Right renal cortex interstitium (tissue), 3 donors: ENCODE measurements at regions not wholly inside any gene's neighbourhood (a gene's known extent, or its start where the extent isn't known, plus 50 kb on each side); places are given as distances from the start of the nearest gene placed in this dataset.
A peak's percentile ranks its signal among the peaks of the same experiment; 100 is the strongest.
"Not testable (repeated sequence)": the region's sequence is repeated elsewhere in the genome, so short reads cannot be mapped to it uniquely, and the experiment has no call there.

ENCODE experiments used
- DNase-seq, 3 donors: peaks; one replicate each; pipeline ENCODE4 v3.0.0-alpha.2; 2013; ENCODE audit warnings: low read depth in 3 of 3, low spot score in 2 of 3

- no peak for DNase-seq
Observed at GRCh38 chr6:152811785-152812184, 61.2 kb downstream of the VIP start.

DNA sequence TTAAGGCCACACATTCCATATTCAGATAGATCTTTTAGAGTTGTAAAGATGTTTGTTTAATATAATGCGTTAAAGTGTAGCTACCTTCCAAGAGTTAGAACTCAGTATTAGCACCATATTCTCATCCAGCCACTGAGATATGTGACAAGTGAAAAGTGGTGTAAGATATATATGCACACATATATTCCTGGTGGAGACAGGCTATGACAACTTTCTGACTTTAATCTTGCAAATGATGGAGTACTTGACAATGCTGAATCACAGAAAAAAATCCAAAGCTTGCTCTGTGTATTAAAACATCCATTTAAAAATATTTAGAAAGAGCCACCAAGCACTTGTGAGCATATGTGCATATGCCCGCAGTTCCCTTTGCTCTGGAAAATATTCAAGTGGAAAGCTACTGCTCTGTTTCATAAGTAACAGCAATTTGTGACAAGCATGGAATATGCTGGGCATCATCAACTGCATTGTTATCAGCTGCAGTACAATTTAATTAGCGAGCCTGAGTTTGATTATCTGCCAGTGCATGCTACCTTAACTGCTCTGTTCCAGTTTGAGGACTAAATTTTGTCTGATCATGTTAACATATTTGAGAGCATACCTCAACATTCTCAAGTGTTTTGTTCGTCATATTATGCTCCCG, 64.8 kb downstream of the VIP start:
- DNase-seq, result no peak

- no peak for DNase-seq
Observed at GRCh38 chr6:152816055-152816454, 65.5 kb downstream of the VIP start.

- no peak for DNase-seq
Observed at GRCh38 chr6:152821525-152821924, 70.9 kb downstream of the VIP start.

DNA sequence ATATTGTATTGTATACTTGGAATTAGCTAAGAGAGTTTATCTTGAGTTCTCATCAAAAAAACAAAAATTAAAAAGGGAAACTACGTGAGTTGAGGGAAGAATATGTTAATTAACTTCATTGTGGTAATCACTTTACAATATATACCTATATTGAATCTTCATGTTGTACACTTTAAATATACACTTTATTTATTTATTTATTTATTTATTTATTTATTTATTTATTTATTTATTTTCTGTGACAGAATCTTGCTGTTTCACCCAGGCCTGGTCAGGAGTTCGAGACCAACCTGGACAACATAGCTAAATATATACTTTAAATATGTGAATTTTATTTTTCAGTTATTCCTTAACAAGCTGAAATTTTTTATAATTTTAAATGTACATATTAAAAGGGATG, 74.1 kb downstream of the VIP start:
- no peak for DNase-seq

DNA sequence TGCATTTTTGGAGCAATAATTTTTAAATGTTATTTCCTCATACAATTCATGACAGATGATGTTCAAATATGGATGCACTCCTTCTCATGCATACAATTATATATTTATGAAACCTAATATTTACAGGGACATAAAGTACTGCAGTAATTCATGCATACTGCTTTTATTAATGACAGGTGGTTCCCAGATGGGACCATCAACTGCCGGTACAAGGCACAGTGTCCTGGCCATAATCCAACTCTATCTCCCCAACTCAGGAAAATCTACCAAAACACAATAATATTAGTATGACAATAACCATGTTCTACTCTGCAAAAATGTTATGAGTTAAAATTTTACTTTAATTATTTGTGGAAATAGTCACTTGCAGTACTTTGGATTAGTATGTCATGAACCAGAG, 77.8 kb downstream of the VIP start:
- no peak for DNase-seq

- not testable (repeated sequence) for DNase-seq
Observed at GRCh38 chr6:152834366-152834765, 83.8 kb downstream of the VIP start.

DNA sequence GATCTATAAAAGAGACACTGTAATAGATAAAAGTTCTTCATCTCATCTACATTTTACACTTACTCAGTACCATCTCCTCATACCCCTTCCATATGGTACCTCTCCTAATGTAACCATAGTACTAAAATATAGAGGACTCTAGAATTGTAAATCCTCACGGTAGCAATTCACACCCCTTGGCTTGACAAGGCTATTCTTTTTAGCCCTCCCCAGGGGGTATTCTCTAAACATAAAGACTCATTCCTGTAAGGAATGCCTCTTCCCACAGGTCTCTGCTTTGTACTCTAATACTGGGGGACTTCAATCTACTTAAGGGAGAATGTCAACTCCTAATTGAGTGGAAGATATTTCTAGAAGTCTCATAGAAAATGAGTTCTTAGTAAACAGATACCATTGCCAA, 85.9 kb downstream of the VIP start:
- DNase-seq, result no peak

- DNase-seq, result no peak
Observed at GRCh38 chr6:152845421-152845820, 94.8 kb downstream of the VIP start.

- DNase-seq, result no peak
Observed at GRCh38 chr6:152846825-152847224, 96.2 kb downstream of the VIP start.

DNA sequence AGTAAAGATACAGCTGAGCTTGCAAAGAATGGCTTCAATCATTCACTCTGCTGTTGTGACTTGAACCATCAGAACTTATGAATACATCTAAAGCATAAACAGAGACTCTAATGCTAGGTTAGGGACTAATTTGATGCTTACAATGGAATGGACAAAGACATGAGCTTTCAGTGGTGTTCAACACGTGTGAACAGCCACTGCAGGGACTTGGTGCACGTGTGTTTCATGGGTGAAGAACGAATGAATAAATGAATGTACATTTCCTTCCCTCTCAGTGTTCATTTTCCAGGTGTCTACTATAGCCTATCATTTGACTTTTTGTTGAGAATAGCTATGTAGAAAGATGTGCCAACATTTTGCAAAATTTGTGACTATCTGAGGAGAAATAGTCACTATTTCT, 98.3 kb downstream of the VIP start:
- no peak for DNase-seq

DNA sequence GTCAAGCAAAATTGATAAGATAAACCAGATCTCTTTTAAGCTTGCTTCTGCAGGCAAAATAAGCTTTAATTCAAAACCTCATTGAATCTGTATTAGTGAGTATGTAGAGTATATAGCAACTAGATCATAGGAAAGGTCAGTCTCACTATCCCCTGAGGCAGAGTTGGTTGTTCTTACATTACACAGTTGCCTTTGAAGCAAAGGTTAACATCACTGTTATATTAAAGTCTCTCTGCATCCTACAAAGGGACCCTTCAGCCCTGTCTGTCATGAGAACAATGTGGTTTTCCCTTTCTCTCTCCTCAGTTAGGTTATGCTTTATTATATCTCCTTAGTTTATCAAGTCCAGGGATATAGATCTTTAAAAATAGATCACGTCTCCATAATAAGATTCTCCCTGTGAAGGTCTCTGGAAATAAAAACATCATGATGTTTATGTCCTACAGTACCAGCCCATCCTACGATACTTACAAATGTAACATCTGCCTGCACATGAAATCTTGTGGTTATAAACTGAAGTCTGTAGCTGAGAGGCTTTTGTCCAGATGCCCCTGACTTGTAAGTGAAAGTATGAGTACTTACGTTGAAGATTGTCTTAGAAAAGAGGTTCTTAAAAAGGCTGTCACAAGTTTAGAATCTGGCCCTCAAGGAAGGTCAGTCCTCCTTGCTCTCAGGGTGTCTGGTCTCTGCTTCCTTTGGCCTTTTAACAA, 103.6 kb downstream of the VIP start:
- no peak for DNase-seq

GRCh38 chr6:152858141-152858540, 107.5 kb downstream of the VIP start:
- no peak for DNase-seq

DNA sequence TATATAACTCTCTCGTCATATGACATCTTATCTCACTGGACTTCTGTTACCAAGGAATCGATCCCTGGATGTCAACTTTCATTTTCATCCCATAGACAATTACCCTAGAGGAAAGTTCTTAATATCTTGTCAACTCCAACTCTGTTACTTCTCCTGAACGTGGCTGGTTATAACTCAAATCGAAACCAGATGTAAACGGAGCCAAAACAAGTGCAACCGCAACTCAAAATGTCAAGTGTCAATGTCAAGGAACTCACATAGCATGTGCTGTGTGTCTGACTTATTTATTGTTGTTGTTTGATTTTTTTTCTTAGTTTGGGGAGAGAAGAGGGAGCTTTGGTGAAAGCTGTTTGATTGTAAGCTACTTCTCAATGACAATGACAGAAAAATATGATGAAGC, 108.6 kb downstream of the VIP start:
- DNase-seq, result no peak

DNA sequence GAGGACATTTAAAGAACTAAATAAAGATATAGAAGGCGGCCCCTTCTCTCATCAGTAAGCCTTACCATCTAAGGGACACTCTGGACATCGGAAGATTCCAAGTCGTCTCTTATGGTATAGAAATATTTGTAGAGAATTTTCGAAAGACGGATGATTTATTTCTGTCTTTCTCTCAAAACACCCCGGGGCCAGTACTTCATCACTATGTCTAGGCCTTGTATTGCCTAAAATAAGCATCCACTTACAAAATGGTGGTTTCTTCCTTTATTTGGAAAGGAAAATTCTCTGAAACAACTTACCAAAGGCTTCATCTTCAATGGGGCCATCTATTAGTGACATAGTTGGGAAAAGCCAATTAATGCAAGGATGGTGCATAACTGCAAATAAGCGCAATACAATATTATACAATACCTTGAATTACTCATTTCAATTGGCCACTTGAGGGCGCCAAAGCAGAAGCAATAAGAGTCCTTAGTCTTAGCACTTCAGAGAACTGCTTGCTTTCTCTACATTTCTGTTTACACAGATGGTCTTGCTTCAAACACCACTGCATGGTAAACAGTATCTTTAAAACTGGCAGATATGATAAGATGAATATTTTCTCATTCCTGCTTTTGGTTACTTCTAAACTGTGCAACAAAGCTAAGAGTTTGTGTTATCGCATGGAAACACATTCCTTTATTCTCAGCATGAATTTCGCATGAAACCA, 113.2 kb downstream of the VIP start:
- DNase-seq, result peak; percentile 29 to 43 (median 36)

DNA sequence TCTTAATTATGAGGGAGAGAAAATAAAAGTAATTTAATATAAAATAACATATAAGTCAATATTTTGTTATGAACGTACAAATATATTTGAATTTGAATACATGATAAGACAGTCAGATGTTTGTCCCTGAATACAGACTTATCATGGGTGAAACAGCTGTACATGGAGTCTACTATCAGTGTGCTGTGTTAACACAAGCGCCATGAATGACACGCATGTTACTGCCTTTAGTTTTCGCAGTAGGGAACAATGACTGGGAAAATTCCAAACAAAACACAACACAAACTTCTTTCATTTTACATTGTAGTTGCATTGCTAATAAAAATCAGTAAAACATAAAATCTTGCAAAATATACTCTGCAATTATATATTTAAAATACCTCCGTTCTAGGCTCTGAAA, 108.6 kb downstream of the FBXO5 start:
- DNase-seq, result no peak

DNA sequence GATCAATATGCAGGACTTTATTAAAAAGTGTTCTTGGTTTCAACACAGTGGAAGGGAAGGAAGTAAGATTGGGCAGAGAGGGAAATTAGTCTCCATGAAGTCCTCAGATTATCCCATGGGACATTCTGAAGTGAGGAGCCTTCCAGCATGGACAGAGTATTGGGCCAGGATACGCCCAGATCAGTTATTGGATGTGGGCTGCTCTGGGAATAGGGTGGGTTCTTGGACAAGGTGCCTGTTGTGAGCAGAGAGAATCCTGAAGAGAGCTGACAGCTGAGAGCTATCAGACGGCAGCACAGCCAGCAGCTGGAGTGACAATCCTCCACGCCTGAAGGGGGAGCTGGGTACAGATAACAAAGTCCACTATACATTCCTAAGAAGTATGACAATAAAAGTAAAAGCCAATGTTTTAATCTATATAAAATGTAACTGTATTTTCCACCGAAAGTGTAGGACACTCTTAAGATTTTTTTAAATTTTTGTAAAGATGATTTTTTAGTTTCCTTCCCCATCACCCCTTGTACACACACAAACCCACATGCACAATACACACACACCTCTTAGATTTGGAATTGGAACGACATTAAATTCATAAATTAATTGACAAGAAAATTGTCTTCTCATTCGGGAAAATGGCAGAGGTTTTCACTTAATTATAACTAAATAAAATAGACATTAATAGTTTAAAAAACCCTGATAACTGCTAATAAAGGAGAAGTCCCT, 107.8 kb downstream of the FBXO5 start:
- no peak for DNase-seq

- no peak for DNase-seq
Observed at GRCh38 chr6:152879681-152880080, 103.2 kb downstream of the FBXO5 start.

DNA sequence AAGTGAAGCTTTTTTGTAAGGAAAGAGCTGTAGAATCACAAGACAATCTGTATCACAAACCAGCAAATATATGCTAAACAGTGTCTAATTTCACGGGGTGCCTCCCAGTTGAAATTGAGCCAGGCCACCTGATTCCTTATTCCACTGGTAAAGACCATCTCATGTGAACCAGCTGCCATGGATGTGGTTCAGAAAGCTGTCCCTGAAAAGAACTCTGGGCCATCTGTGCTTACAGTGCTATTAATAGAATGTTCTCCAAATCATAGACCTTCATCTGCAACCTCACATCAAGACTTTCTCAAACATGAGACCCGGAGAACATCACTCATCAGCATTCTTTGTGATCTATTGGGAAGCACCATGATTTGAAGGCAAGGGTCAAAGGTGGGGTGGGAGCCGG, 89.7 kb downstream of the FBXO5 start:
- DNase-seq, result no peak

- DNase-seq, result no peak
Observed at GRCh38 chr6:152896923-152897322, 85.9 kb downstream of the FBXO5 start.

DNA sequence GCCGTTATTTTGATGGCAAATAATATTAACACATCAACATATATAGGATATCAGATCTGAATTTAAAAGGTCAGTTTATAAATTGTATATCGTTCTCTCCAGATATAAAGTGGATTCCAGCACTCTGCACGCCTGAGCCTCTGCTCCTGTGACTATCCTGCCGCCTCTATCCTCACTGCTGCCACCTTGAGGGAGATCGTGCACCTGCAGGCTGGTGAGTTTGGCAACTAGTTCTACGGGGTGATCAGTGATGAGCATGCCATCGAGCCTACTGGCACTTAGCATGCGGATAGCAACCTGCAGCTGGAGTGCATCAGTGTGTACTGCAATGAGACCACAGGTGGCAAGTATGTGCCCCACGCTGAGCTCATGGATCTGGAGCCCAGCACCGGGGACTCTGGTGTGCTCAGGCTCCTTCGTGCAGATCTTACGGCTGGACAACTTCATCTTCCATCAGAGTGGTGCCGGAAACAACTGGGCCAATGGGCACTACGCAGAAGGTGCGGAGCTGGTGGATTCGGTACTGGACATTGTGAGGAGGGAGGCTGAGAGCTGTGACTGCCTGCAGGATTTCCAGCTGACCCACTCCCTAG, 84.9 kb downstream of the FBXO5 start:
- DNase-seq, result no peak
